ENCODE measurements at regions not wholly inside any gene's neighbourhood (a gene's known extent, or its start where the extent isn't known, plus 50 kb on each side); places are given as distances from the start of the nearest gene placed in this dataset.
"Not testable (repeated sequence)": the region's sequence is repeated elsewhere in the genome, so short reads cannot be mapped to it uniquely, and the experiment has no call there.

DNA sequence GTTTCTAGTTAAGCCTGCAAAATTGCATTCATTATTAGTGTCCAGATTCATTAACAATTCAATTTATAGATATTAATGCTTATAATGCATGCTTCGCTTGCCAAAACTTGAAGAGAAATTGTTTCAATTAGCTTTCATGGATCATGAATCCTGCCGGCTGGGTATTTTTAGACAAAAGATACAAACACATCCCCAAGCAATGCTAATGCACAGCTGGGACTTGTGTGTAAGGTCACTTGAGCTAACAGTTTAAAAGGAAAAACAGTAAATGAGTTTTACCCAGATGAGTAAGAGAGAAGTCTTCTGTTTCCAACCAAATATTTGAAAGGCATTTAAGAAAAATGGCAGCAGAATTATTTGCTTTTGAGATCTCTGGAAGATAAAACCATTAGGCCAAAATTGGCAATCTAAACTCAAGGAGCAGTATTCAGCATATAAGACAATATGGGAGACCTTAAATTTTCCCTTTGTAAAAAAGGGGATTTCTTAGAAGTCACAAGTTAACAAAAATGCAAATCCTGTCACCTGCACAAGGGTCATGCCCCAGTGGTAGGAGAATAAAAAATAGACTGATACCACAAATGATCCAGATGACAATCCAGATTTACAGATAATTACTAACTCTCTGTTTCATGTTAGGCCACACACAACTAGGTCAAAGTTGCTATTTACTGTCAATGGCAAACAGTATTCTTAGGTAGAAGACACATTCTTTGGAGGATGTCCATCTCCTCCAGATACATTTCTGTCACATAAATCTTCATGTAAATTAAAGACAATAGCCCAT is 418.4 kb upstream of the PMFBP1 start:
- DNase-seq: no peak

DNA sequence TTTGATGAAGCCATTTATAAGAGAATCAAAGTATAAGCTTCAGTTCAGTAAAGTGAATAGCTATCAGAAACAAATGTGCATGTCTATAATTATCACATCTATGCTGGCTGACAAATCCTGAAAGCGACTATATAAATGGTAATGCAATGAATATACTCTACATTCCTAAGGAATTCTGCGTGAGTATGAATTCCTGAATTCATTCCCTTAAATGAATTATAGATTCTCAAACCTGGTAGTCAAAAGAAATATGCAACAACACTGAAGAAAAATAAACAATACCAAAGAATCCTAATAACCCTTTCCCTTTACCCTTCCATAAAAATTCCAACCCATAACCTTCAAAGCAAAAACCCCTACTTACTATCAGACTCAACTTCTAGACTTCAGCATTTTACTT is 416.6 kb upstream of the PMFBP1 start:
- no peak for DNase-seq

DNA sequence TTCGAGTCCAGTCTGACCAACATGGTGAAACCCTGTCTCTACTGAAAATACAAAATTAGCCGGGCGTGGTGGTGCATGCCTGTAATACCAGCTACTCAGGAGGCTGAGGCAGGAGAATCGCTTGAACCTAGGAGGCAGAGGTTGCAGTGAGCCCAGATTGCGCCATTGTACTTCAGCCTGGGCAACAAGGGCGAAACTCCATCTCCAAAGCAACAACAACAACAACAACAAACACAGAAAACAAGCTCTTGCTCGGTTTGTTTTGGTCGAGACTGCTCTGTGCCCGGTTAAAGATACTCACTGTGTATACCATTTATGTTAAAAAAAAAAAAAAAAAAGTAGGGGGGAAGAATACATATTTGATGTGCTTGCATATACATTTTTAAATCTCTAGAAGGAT is 406.1 kb upstream of the PMFBP1 start:
- DNase-seq: not testable (repeated sequence)

DNA sequence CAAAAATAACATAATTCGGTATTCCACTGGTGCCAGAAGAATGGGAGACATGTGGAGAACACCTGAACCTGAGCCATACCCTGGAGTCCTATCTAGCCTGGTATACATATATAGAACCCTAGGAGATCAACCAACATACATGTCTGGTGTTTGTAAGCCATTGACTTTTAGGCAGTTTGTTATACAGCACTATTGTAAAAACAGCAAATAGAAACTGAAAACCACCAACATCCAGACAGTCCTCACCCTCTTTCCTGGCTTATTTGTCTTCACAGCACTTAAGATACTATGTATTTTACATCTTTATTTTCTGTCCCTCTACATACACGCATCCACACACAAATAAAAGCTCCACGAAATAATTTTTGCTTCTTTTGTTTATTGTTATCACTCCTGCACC is 404.2 kb upstream of the PMFBP1 start:
- no peak for DNase-seq

DNA sequence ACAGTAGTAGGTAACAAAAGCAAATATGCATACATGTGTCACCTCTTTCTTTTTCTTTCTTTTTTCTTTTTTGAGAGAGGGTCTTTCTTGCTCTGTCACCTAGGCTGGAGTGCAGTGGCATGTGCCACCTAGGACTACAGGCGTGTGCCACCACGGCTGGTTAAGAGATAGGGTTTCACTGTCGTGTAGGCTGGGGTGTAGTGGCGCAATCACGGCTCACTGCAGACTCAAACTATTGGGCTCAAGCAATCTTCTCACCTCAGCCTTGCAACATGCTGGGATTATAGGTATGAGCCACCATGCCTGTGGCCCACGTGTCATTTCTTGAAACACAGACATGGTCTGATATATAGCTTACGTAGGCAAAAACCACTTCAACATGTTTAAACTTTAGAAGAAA is 397.7 kb upstream of the PMFBP1 start:
- DNase-seq: no peak

DNA sequence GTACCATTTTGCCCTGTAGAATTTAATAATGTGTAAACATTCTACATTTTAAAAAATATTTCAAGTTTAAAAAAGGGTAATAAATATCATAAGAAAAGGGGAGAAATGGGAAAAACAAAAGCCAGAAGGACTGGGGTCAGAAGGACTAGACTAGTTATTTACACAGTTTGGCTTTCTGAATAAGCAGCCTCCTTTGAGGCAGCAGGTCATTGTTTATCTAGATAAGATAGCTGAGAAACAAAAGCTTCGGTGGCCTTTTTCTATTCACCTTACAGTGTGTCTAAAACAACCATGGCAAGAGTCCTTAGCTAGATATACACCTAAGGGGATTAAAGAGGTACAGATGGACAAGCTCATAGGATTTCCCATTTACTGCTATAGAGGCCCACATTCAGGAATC is 396.5 kb upstream of the PMFBP1 start:
- DNase-seq: no peak

DNA sequence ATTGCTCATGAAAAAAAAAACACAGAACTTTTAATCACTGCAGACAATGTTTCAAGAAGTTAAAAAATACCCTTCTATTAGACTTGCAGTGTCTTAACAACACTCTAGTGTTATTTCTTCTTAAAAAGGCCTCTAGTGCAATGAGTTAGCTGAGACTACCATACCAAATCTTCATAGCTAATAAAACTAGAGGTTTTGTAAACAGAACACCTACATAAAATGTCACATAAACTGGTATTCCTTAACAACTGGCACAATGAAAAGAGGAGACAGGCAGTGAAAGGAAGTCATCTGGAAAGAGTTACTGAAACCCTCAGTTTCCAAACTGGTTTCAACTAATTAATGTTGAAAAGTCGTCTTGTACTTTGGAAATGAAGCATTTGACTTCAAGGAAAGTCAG is 394.2 kb upstream of the PMFBP1 start:
- no peak for DNase-seq

DNA sequence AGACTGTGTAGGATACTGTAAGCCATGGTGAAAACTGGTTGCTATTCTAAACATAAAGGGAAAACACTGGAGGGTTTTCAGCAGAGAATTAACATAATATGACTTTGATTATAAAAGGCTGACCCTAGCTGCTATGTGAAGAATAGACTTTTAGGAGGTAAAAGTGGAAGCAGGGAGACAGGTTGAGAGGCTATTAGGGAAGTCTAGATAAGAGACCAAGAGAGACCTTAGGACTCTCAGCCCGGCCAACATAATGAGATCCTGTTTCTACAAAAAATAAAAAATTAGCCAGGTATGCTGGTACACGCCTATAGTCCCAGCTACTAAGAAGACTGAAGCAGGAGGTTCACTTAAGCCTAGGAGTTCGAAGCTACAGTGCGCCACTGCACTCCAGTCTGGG is 393.2 kb upstream of the PMFBP1 start:
- no peak for DNase-seq

DNA sequence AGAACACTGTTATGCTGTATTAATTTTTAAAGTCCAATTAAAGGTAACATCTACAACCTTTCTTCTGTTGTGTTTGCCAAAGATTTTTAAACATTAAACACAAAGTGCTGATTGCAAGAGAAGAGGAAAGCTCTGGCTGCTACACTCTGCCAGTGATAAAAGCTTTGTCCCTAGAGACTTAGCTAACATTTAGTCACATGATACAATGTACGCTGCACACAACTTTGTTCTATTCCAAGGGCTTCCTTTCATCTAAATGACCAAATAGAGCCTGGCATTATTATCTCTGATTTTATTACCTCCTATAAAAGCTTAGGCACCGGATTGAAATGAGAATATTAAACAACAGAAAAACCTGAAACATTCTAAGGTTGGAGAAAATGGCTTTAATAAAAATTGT is 388.7 kb upstream of the PMFBP1 start:
- no peak for DNase-seq

DNA sequence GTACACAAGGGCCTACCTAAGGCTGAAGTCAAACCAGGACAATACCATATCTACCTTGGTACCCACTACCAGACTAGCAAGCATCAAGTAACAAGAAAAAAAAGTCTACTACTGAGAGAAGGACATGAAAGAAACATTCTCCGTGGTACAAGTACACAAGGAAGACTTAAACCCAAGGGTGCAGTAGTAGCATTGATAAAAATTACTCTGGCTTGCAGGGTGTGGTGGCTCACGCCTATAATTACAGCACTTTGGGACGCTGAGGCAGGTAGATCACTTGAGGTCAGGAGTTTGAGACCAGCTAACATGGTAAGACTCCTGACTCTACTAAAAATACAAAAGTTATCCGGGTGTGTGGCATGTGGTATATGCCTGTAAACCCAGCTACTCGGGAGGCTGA is 386.5 kb upstream of the PMFBP1 start:
- no peak for DNase-seq

DNA sequence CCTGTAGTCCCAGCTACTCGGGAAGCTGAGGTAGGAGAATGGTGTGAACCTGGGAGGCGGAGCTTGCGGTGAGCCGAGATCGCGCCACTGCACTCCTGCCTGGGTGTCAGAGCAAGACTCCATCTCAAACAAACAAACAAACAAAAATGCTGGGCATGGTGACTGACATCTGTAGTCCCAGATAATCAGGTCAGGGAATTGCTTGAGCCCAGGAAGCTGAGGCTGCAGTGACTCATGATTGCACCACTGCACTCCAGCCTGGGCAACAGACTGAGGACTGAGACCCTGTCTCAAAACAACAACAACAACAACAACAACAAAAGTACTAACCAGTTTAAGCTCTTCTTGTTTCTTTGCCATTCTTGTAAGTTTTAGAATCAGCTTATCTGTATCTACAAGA is 383.0 kb upstream of the PMFBP1 start:
- no peak for DNase-seq

DNA sequence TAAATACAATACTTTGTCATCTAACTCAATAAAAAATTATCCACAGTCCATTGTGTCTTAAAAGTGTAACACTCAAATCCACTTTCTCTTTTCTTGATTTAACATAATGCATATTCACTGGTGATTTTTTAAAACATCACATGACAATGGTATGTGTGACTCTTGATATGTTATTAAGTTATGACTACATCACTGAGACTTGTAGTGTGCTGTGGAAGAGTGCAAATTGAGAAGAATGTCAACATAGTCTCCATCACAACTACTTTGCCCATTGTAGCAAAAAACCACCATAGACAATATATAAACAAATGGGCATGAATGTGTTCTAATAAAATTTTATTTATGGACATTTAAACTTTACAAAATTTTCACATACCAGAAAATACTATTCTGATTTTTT is 380.7 kb upstream of the PMFBP1 start:
- no peak for DNase-seq

DNA sequence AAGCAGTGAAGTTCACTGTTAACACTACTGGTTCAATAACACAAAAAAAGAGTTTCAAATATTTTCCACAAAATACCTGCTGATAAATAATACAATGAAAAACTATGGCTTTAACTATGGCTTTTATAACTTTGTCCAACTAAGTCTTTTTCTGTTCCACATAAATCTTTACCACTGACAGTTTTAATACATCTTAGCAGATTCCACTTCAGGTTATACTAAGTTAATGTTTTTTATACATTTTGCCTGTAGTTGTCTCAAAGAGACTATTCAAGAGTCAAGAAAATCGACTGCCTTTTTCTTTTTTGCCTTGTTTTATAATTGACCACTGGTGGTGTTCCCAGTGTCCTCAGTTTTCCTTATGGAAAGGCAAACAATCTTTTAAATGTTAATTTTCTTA is 379.7 kb upstream of the PMFBP1 start:
- no peak for DNase-seq

DNA sequence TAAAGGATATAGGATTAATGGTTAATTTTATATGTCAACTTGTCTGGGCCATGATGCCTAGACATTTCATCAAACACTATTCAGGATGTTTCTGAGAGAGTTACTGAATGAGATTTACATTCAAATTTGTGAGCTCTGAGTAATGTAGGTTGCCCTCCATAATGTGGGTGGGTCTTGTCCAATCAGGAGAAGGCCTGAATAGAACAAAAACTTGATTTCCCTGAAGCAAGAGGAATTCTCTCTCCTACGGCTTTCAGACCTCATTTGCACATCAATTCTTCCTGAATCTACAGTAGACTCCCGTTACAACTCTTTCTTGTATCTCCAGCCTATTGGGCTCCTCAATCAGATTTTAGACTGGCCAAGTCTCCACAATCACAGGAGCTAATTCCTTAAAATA is 377.9 kb upstream of the PMFBP1 start:
- DNase-seq: no peak

DNA sequence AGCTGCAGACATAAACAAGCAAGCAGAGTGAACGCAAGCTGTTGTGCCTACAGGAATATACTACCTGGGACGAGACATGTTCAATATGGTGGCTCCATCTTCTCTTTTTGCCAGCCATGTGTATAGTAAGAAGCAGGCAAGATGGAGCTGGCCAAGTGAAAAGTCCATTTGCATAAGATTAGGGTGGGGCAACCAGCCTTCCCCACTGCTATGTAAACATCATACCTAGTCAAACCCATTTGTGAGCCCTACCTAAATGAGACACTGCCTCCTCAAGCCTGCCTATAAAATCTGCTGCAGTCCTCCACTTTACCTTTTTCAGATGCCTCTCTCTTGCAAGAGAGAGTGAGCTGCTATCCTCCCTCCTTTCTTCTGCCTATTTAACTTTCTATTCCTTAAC is 370.1 kb upstream of the PMFBP1 start:
- DNase-seq: no peak

DNA sequence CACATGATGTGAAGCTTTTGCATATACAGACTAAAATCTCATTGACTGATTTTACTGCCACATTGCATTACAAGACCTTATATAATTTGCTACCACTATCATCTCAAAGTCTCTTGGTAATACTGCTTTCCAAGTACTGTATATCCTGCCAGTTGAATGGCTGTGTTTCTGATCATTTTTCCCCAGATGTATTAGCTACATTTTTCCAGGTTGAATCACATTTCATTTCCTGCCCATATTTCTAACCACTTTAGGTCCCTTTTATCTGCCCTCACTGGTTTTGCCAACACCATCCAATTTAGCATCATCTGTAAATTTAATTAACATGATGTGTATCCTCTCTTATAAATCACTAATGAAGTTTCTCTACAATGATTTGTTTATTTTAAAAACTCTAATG is 365.7 kb upstream of the PMFBP1 start:
- DNase-seq: no peak

DNA sequence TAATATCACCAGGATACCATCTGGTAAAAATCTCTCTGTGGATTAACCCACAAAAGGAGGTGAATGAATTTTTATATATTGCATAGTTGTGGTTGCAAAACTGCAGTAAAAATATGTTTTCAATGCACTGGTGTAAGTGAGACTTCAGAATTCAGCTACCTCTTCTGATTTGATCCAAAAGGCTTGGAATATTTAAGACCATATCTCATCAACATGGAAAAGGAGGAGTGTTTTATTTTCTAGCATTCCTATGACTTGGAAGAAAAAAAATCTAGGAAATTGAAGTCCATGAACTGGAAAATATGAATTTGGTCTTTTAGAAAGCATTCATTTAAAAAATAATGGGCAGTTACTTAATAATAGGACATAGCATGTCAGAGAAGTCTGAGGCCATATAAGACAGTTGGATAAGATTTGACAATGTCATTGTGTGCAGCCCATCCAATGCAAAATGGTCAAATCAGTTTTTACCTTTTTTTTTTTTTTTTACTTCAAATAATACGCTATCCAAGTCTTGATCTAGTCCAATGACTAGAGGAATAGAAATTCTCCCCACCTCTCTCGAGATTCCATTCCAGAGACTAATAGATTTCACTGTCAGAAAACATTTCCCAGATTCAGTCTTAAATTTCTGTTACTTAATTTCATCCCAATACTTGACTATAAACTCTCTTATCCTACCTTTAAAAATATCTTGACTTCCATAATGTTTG is 364.9 kb upstream of the PMFBP1 start:
- DNase-seq: no peak

DNA sequence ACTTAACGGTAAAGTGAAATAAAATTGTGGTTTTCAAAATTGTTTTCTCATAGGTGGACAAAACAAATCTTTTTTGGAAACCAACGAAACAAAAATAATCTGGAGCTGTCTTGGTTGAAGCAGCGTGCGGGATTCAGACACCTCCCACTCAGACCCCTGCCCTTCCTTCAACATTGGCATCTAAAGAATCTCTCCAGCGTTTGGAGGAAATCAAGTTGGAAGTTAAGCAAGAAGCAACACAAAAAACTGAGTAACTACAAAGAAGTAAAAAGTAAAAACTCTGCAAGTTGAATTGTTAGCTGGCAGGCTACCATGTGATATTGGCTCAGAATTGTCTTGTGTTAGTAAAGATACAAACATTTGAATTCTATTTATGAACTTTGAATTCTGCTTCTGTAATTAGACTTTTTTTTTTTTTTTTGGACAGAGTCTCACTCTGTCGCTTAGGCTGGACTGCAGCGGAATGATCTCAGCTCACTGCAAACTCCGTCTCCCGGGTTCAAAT is 361.0 kb upstream of the PMFBP1 start:
- DNase-seq: no peak

DNA sequence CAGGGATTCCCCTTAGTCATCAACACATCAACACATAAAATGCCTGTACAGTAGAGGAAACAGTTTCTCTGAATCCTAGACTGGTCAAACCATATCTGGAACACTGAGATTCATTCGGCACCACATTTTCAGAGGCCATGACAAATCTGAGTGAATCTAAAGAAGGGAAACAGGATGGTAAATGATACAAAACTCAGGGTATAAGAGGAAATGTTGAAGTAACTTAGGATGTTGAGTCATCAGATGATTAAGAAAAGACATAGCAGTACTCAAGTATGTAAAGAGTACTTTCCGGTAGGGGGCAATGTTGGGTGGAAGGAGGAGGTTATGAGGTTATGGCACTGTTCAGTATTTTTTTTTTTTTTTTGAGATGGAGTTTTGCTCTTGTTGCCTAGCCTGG is 358.5 kb upstream of the PMFBP1 start:
- no peak for DNase-seq

DNA sequence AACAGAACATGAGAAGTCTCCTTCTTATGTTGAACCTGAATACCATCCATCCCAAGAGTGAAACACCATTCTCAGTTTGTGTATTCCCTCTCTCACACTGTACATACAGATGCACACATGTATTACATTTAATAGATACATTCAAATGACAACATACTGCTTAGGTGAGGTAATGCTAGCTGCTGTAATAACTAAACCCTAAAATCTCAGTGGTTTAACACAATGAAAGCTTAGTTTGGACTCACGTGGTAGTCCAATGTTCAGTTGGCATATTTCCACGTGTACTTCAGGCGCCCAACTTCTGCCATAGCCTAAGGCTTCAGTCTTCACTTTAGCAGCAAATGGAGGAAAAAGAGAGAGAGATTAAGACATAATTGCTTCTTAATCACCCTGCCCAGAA is 351.1 kb upstream of the PMFBP1 start:
- DNase-seq: no peak

DNA sequence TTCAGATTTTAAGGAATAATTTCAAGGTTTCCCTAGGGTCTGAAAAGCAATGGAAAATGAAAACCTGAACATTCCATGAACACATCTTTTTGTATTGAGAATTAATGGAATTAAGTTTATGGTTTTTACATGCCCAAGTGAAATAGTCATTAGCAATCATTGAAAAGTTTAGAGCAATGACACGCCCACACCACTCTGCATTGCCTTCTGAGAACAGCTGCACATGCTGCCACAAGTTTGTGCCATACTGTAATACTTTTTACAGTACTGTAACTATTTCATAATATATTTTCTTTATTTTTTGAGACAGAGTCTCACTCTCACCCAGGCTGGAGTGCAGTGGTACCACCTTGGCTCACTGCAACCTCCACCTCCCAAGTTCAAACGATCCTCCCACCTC is 345.2 kb upstream of the PMFBP1 start:
- DNase-seq: no peak

DNA sequence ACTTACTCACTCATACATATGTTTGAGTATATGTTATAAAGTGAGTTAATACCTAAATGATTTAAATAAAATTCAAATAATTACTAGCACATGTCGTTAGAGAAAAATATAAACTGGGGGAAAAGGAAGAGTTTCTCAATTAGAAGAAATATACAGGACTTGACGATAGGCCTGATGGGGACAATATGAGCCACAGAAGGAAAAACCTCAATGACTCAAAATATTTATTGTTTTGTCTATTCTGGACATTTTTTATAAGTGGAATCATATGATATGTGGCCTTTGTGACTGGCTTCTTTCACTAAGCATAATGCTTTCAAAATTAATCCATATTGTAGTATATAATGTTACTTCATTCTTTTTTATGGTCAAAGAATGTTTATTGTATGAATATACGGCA is 339.2 kb upstream of the PMFBP1 start:
- DNase-seq: no peak

DNA sequence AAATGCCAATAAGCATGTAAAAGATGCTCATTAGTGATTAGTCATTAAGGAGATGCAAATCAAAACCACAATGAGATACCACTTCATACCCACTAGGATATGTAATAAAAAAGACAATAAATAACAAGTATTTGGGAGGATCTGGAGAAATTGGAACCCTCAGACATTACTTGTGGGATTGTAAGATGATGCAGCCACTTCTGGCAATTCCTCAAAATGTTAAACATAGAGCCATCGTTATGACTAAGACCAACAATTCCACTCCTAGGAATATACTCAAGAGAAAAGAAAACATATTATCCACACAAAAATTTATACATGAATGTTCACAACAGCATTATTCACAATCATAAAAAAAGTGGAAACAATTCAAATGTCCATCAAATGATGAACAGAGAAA is 336.2 kb upstream of the PMFBP1 start:
- DNase-seq: no peak

DNA sequence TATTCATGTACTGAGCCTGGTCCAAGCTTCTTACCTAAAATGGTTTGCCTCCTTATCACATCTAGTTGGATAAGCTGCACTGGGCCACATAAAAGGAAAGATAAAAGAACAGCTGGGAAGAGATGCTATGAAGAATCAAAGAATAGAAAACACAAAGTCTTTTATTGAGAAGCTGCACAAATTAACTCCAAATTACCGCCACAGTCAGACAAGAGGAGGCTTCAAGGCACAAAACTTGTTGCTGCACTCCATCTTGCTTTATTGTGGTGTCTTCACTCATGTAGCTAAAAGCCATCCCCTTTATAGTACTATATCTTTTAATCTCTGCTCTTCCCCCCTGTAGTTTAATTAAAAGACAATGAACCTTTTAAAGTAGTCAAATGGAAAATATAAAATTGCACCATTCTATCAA is 330.6 kb upstream of the PMFBP1 start:
- DNase-seq: no peak

All from NCI-H1048 (cell line).